Mesenchymal stem cell (in vitro differentiated cells and primary cell): ENCODE measurements at regions not wholly inside any gene's neighbourhood (a gene's known extent, or its start where the extent isn't known, plus 50 kb on each side); places are given as distances from the start of the nearest gene placed in this dataset.

Experiments
- DNase-seq: peaks from one replicate; pipeline ENCODE4 v3.0.0-alpha.2; 2013
- H2AFZ ChIP-seq: one replicate; pipeline ENCODE4 v1.6.1; 2013; ENCODE audit warnings: low read depth, mild to moderate bottlenecking, control low read depth, inconsistent platforms, low read length, moderate library complexity
- H2AK5ac ChIP-seq: 2 replicates; pipeline ENCODE4 v1.6.1; 2013; ENCODE audit warnings: low read length, moderate library complexity, mild to moderate bottlenecking, inconsistent platforms; ENCODE audit not compliant: severe bottlenecking
- H2BK120ac ChIP-seq: one replicate; pipeline ENCODE4 v1.6.1; 2013; ENCODE audit warnings: low read depth, mild to moderate bottlenecking, inconsistent platforms, low read length, moderate library complexity
- H2BK12ac ChIP-seq, 2 experiments: one replicate each; pipeline ENCODE4 v1.6.1; 2013; ENCODE audit warnings: inconsistent platforms in 2 of 2, low read length in 2 of 2, mild to moderate bottlenecking in 2 of 2, moderate library complexity in 2 of 2, control low read depth in 1 of 2
- H2BK15ac ChIP-seq: one replicate; pipeline ENCODE4 v1.6.1; 2013; ENCODE audit warnings: mild to moderate bottlenecking, low read depth, inconsistent platforms; ENCODE audit not compliant: poor library complexity, severe bottlenecking
- H2BK5ac ChIP-seq: 2 replicates; pipeline ENCODE4 v1.6.1; 2013; ENCODE audit warnings: low read depth, mild to moderate bottlenecking, low read length, control low read depth, inconsistent platforms; ENCODE audit not compliant: poor library complexity, severe bottlenecking
- H3K14ac ChIP-seq, 2 experiments: one replicate each; pipeline ENCODE4 v1.6.1; 2013; ENCODE audit warnings: inconsistent platforms in 2 of 2, low read length in 2 of 2, control low read depth in 1 of 2, mild to moderate bottlenecking in 1 of 2, moderate library complexity in 1 of 2
- H3K18ac ChIP-seq, 2 experiments: one replicate each; pipeline ENCODE4 v1.6.1; 2013; ENCODE audit warnings: inconsistent platforms in 2 of 2, low read length in 2 of 2, control low read depth in 1 of 2, low read depth in 1 of 2, mild to moderate bottlenecking in 1 of 2
- H3K23ac ChIP-seq, 2 experiments: one replicate each; pipeline ENCODE4 v1.6.1; 2013; ENCODE audit warnings: inconsistent platforms in 2 of 2, low read length in 2 of 2, mild to moderate bottlenecking in 2 of 2, moderate library complexity in 2 of 2, control low read depth in 1 of 2
- H3K27ac ChIP-seq: 2 replicates; pipeline ENCODE4 v1.5.1; 2013; ENCODE audit warnings: mild to moderate bottlenecking, moderate library complexity, low read length, control low read depth, inconsistent platforms; ENCODE audit not compliant: poor library complexity, severe bottlenecking
- H3K27me3 ChIP-seq, 2 experiments: 2 replicates each; pipeline versions ENCODE4 v1.6.1 to v1.7.0; 2013; ENCODE audit warnings: low read length in 2 of 2, mild to moderate bottlenecking in 2 of 2, moderate library complexity in 2 of 2, control low read depth in 1 of 2, inconsistent platforms in 1 of 2; ENCODE audit not compliant: control insufficient read depth in 1 of 2, insufficient read depth in 1 of 2
- H3K36me3 ChIP-seq, 2 experiments: 2 replicates each; pipeline versions ENCODE4 v1.6.1 to v1.7.0; 2013; ENCODE audit warnings: low read length in 2 of 2, control low read depth in 1 of 2, inconsistent platforms in 1 of 2, low read depth in 1 of 2, mild to moderate bottlenecking in 1 of 2; ENCODE audit not compliant: insufficient read depth in 2 of 2, control insufficient read depth in 1 of 2
- H3K4ac ChIP-seq, 2 experiments: one replicate each; pipeline ENCODE4 v1.6.1; 2013; ENCODE audit warnings: inconsistent platforms in 2 of 2, low read length in 2 of 2, mild to moderate bottlenecking in 2 of 2, moderate library complexity in 2 of 2, control low read depth in 1 of 2, low read depth in 1 of 2
- H3K4me1 ChIP-seq: 2 replicates; pipeline ENCODE4 v1.6.1; 2013; ENCODE audit warnings: low read depth, low read length, control low read depth; ENCODE audit not compliant: control insufficient read depth, insufficient read depth
- H3K4me2 ChIP-seq: 2 replicates; pipeline ENCODE4 v1.6.1; 2013; ENCODE audit warnings: low read length, mild to moderate bottlenecking, inconsistent platforms; ENCODE audit not compliant: poor library complexity, severe bottlenecking
- H3K4me3 ChIP-seq, 2 experiments: 2 replicates each; pipeline versions ENCODE4 v1.5.1 to v1.7.0; 2013; ENCODE audit warnings: low read length in 2 of 2, mild to moderate bottlenecking in 2 of 2, control low read depth in 1 of 2, low read depth in 1 of 2; ENCODE audit not compliant: insufficient read depth in 1 of 2
- H3K79me1 ChIP-seq: replicated peaks from 2 replicates; pipeline ENCODE4 v1.6.1; 2013; ENCODE audit warnings: mild to moderate bottlenecking, control low read depth, low read length, inconsistent platforms; ENCODE audit not compliant: poor library complexity, severe bottlenecking
- H3K9ac ChIP-seq: 2 replicates; pipeline ENCODE4 v1.7.0; 2013; ENCODE audit warnings: mild to moderate bottlenecking, low read length, moderate library complexity
- H3K9me3 ChIP-seq: 2 replicates; pipeline ENCODE4 v1.7.0; 2013; ENCODE audit warnings: mild to moderate bottlenecking, low read length; ENCODE audit not compliant: control insufficient read depth
- H4K8ac ChIP-seq: one replicate; pipeline ENCODE4 v1.6.1; 2013; ENCODE audit warnings: inconsistent platforms, mild to moderate bottlenecking, low read length, moderate library complexity
- H4K91ac ChIP-seq: one replicate; pipeline ENCODE4 v1.6.1; 2013; ENCODE audit warnings: mild to moderate bottlenecking, low read length, inconsistent platforms
- WGBS: methylation state at CpG from one replicate; pipeline ENCODE4 v1.1.7; 2013; ENCODE audit warnings: mixed read lengths; 5-methylcytosine and 5-hydroxymethylcytosine counted together

DNA sequence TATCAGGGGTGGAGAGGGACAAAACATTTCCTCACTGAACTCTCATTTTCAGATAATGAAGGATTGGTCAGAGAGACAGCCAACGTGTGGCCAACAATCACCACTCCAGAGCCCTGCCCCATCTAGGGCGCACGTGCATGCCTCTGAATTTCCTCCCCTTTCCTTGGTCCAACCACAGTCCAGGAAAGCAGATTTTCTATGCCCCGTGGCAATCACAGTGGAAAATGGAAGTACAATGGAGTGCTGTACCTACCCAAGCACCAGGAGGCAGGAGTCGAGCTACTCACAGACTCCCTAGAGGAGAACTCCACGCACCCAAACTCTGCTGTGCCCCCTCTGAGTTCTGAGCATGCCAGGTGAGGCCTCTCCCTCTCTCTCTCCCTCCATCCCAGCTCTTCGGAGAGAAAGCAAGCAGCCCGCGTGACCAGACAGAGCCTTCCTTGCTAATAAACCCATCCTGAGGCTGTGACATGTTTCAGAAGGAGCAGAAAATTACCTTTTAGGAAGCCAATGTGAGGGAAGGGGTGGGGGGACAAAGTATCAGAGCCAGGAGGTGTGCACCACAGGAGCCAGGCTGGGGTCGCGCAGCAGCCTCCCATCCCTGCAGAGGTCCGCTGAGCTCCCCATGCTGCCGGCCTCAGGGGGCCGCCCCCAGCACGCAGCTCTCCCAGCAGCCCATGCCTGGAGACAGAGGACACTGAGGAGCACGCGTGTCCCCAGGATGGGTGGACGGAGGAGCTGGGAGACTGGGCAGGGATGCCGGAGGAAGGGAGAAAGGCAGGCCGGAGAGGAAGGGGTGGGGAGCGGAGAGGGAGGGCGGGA, 73.4 kb downstream of the PITPNM2 start:
- H3K4me1 ChIP-seq = peaks cover 19% of the 10 kb centered on the region
- 93% methylated on average over 22 of the region's 22 CpGs for WGBS
- H2AFZ ChIP-seq = no peak overlapping the region

DNA sequence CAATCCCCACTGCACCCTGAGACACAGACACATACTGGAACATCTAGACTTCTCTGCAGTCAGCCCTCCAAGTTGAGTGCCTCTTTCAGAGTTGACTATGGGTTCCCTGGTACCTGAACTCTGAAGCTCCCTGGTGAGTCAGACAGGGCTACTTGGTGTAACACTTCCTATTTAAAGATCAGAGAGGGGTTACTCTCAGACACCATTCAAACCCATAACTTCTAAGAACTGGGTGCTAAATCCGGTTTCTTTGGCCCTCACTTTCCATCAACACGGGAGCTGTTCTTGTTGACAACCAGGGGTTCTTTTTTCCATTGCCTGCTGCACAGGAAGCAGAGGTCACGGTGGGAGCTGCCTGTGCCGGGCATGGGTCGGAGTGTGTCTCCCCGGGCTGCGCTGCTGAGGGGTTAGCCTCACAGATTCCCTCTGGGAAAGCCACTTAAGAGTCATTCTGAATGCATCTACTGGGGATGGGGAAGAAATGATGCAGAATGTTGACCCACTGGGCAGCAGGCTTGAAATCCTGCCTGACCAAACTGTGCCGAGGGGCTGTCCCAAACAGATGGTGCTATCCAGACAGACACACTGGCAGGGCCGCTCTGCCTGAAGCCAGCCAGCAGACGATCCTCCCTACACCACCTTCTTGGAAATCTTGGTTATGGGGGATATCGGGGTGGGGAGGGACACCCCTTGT, 74.1 kb downstream of the PITPNM2 start:
- Histone ChIP-seq H2BK12ac (no peak overlapping the region), H3K14ac (no peak overlapping the region), H3K4me3 (no peak overlapping the region), H3K4me2 (no peak overlapping the region), H3K27me3 (no peaks in the 10 kb centered on the region), H3K4ac (no peak overlapping the region), H3K9ac (no peak overlapping the region), H2BK120ac (no peak overlapping the region), H3K27ac (no peak overlapping the region), H3K4me1 (peaks cover 16% of the 10 kb centered on the region), H2AK5ac (no peak overlapping the region), H3K79me1 (peaks cover 25% of the 10 kb centered on the region), H3K18ac (no peak overlapping the region), H2BK5ac (no peak overlapping the region), H4K91ac (no peak overlapping the region), H2AFZ (no peak overlapping the region), H2BK15ac (peak overlapping the region; percentile 41), H3K36me3 (no peaks in the 10 kb centered on the region), H4K8ac (no peak overlapping the region), H3K23ac (no peak overlapping the region), H3K9me3 (no peaks in the 10 kb centered on the region)
- no peak for DNase-seq
- WGBS = 50% methylated on average over 8 of the region's 11 CpGs

More for the DNA sequence above, 73.4 kb downstream of the PITPNM2 start:
- Histone ChIP-seq H2AK5ac (no peak overlapping the region), H4K91ac (no peak overlapping the region), H3K27ac (no peak overlapping the region), H2BK15ac (no peak overlapping the region), H3K14ac (no peak overlapping the region), H3K79me1 (peaks cover 22% of the 10 kb centered on the region), H3K36me3 (no peaks in the 10 kb centered on the region), H3K27me3 (no peaks in the 10 kb centered on the region), H3K9me3 (no peaks in the 10 kb centered on the region), H3K4ac (no peak overlapping the region), H3K9ac (no peak overlapping the region), H2BK5ac (no peak overlapping the region), H3K4me3 (no peak overlapping the region), H3K18ac (no peak overlapping the region), H3K23ac (no peak overlapping the region), H3K4me2 (no peak overlapping the region), H4K8ac (no peak overlapping the region), H2BK120ac (no peak overlapping the region), H2BK12ac (no peak overlapping the region)
- DNase-seq = no peak

DNA sequence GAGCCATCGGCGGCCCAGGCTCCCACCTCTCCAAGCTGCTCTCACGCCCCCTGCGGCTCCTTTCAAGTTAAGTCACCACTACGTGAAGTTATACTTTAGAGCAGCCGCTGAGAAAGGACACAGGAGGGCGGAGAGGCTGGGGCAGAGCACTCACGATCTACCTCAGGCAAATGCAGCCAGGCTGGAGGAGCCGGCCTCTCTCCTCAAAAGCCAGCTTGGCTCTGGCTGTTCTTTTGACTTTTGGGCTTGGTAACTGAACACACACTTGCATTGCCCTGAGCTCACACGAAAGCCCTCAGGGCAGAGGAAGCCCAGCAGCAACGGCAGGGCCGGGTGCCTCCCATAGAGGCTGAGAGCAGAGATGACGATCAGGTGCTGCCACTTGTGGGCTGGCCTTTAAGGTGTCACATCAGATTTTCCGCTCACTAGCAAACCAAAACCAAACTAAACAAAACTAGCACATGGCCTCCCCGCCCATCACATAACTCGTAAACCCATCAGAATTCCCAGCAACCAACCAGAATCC, 75.2 kb downstream of the PITPNM2 start:
- Histone ChIP-seq H3K9me3 (no peaks in the 10 kb centered on the region), H3K4me2 (no peak overlapping the region), H3K4me3 (no peak overlapping the region), H3K27me3 (no peaks in the 10 kb centered on the region), H2BK12ac (no peak overlapping the region), H3K79me1 (peaks cover 33% of the 10 kb centered on the region), H3K27ac (no peak overlapping the region), H3K14ac (no peak overlapping the region), H4K91ac (no peak overlapping the region), H2AK5ac (no peak overlapping the region), H2AFZ (no peak overlapping the region), H2BK120ac (no peak overlapping the region), H3K18ac (no peak overlapping the region), H2BK15ac (no peak overlapping the region), H3K9ac (peak overlapping the region; percentile 15), H3K4ac (no peak overlapping the region), H3K36me3 (no peaks in the 10 kb centered on the region), H2BK5ac (no peak overlapping the region), H3K4me1 (peaks cover 17% of the 10 kb centered on the region), H3K23ac (no peak overlapping the region), H4K8ac (no peak overlapping the region)
- 47% methylated on average over 16 of the region's 16 CpGs for WGBS
- DNase-seq = peak; percentile 57

DNA sequence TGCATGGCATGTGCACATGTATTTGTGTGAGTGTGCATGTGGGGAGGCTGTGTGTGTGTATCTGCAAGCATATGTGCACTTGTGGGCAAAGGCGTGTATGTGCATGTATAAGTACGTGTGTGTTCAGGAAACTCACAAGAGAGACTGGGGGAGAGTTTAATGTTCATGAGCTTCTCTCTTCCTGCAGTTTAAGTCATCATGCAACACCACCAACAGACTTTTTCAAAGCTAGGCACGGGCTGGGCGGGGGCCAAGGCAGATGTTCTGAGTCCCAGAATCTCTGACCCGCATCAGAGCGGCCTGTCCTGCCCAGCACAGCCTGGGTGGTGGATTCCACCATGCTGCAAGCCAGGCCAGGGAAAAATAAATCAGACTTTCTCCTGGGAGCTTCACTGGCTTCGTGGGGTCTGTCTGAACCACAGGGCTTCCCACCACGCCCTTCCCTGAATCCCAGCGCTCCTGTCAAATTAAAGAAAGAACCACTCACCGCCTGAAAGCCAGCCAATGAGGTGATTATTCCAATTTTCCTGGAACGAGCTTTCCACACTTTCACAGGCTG, 75.7 kb downstream of the PITPNM2 start:
- peak overlapping the region; percentile 15 for H3K9ac ChIP-seq

More for the DNA sequence above, 75.7 kb downstream of the PITPNM2 start:
- no peak overlapping the region for H2BK15ac ChIP-seq
- DNase-seq = no peak
- no peak overlapping the region for H2AFZ ChIP-seq
- H3K4ac ChIP-seq = no peak overlapping the region
- H3K14ac ChIP-seq = peak overlapping the region in 1 of 2 experiments; percentile 86
- H3K4me2 ChIP-seq = no peak overlapping the region
- no peak overlapping the region for H4K8ac ChIP-seq
- no peaks in the 10 kb centered on the region for H3K27me3 ChIP-seq
- H2BK120ac ChIP-seq = no peak overlapping the region
- peak overlapping the region; percentile 59 for H4K91ac ChIP-seq
- H3K36me3 ChIP-seq = no peaks in the 10 kb centered on the region
- no peak overlapping the region for H3K27ac ChIP-seq
- H2AK5ac ChIP-seq = no peak overlapping the region
- peaks cover 34% of the 10 kb centered on the region for H3K79me1 ChIP-seq
- no peak overlapping the region for H3K23ac ChIP-seq
- peaks cover 22% of the 10 kb centered on the region for H3K4me1 ChIP-seq
- 79% methylated on average over 11 of the region's 11 CpGs for WGBS
- H3K18ac ChIP-seq = peak overlapping the region in 1 of 2 experiments; percentile 56
- H2BK5ac ChIP-seq = no peak overlapping the region
- no peak overlapping the region for H3K4me3 ChIP-seq
- H2BK12ac ChIP-seq = no peak overlapping the region
- H3K9me3 ChIP-seq = no peaks in the 10 kb centered on the region
